SK-N-DZ (cell line): ENCODE measurements at regions not wholly inside any gene's neighbourhood (a gene's known extent, or its start where the extent isn't known, plus 50 kb on each side); places are given as distances from the start of the nearest gene placed in this dataset.
A peak's percentile ranks its signal among the peaks of the same experiment; 100 is the strongest.

Experiments used
- DNase-seq: peaks from one replicate; pipeline ENCODE4 v3.0.0-alpha.2; 2015; ENCODE audit warnings: low spot score

GRCh38 chr5:120084543-120084870 lies 379.6 kb upstream of the PRR16 start:
- DNase-seq: no peak

GRCh38 chr5:120086081-120086480 lies 378.0 kb upstream of the PRR16 start:
- DNase-seq: no peak

DNA sequence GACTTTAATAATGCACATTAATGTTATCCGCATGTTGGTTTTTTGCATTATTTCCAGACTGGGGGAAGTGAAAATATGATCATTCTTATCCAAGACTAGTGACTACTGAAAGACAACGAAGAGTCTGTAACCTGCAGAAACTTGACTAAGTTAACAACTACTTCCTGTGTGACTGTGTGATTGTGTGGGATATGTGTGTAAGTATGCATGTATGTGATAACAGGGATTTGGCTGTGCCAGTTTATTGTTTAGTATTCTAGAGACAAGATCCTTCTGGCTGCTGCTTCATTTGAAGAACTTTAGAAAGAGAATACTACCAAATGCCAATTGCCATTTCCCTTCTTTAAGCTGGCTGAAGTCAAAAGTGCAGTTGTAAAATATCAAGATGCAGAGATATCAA lies 375.7 kb upstream of the PRR16 start:
- DNase-seq: no peak

- DNase-seq: no peak
Observed at GRCh38 chr5:120088836-120089235, 375.3 kb upstream of the PRR16 start.

DNA sequence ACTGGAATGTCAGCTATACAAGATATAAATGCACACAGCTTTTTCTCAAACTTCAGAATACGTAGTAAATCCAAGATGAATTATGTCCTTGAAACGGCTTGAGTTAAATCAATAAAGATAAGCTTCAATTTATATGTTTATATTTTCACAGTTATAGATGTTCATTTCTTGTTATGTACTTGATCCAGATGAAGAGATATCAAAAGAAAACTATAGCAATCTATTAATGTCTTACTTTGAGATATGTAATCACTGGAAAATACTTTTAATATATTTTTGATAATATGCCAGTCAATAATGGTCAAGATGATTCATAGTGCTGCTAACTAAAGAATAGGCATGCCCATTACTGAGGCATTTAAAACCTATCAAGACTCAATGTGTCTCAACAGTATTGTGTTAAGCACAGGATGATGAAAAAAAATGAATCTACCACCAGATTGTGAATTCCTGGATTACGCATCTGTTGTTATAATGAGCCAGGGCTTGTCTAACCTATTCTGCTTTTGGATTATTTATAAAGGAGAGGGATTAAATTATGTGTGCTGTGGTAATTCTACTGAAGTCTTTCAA lies 372.6 kb upstream of the PRR16 start:
- no peak for DNase-seq

- DNase-seq: no peak
Observed at GRCh38 chr5:120092649-120093048, 371.5 kb upstream of the PRR16 start.

GRCh38 chr5:120093178-120093577 lies 370.9 kb upstream of the PRR16 start:
- DNase-seq: no peak

DNA sequence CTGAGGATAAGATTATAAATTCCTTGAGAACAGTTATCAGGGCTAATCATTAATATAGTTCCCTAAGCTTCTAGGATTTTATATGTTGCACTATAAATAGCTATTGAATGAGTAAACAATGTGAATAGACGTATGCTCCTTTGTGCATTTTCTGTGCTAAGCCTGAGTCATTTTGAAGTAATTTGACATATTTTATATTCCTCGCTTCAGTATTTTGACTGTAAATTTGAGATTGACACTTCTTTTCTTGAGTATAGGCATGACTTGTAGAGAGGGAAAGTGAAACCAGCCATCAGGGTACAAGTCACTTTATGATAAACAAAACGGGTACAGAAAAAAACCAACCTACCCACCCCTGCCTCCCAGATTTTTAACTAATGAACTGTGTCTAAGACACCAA lies 367.7 kb upstream of the PRR16 start:
- DNase-seq: no peak

- DNase-seq: no peak
Observed at GRCh38 chr5:120098426-120098825, 365.7 kb upstream of the PRR16 start.

- DNase-seq: peak; percentile 10
Observed at GRCh38 chr5:120098902-120099535, 365.1 kb upstream of the PRR16 start.

GRCh38 chr5:120101771-120102170 lies 362.3 kb upstream of the PRR16 start:
- DNase-seq: no peak

DNA sequence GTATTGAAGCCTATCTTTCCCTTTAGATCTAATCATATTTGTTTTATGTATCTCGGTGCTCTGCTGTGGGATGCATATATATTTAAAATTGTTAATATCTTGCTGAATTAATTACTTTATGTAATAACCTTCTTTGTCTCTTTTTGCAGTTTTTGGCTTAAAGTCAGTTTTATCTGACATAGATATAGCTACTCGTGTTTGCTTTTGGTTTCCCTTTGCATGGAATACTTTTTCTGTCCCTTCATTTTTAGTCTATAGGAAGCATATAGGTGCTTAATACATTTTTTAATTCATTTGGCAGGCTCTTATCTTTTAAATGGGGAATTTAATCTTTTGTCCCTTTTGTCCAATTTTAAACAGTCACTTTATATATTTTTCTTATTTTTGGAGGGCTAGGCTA lies 360.6 kb upstream of the PRR16 start:
- DNase-seq: no peak

DNA sequence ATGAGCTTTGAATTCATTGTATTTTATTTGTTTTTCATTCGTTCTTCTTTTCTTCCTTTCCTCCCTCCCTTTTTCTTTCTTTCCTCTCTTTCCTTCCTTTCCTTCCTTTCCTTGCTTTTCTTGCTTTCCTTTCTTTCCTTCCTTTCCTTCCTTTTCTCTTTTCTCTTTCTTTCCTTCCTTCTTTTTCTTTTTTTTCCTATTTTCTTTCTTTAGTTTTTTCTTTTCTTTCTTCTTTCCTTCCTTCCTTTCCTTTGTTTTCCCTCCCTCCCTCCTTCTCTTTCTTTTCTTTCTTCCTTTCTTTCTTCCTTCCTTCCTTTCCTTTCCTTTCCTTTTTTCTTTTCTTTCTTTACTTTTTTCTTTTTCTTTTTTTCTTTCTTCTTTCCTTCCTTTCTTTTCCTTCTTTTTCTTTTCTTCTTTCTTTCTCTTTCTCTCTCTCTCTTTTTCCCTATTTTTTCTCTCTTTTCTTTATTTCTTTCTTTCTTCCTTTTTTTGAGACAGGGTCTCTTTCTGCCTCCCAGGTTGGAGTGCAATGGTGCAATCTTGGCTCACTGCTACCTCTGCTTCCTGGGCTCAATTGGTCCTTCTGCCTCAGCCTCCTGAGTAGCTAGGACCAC lies 357.1 kb upstream of the PRR16 start:
- no peak for DNase-seq

DNA sequence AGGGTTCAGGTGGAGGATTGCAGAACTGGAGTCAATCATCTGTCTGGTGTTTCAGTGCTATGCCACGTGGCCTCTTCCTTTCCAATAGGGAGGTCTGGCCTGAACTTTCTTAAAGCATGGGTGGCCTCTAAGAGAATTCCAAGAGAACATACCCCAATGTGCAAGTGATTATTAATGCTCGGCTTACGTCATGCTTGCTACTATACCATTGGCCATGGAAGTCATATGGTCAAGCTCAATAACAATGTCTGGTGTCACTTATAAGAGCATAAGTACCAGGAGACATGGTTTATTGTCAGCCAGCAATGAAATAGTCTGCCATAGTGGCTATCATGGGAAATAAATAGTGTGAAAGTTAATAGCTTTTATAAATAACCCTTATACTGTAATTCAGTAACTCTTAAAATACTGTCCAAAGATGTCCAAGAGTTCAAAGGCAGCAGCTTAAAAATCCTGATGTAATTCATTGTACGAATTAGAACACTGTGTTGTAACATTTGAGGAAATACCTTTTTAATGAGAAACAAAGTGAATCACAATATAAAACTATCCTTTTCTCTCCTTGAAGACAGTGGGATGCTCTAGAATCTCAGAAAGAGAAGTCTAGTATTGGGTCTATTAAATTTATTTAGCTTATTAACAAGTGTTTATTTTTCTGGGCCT lies 355.4 kb upstream of the PRR16 start:
- no peak for DNase-seq

GRCh38 chr5:120122703-120123102 lies 341.4 kb upstream of the PRR16 start:
- DNase-seq: no peak

DNA sequence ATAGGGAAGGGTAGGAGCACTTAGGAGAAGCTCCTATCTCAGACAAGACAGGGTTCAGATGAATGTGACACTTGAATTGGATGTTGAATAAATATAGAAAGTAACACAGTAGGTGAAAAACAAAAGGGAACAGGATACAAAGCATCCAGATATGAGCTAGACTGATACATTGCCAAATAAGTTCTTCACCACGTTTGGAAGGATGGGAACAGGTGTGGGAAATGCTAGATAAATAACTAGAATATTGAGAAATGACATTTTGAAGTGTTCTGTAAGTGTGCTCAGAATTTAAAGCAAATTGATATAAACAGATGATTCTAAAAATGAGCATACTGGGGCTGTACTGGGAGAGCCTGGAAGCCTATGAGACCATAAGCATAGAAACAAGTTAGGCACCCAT lies 340.1 kb upstream of the PRR16 start:
- DNase-seq: no peak

DNA sequence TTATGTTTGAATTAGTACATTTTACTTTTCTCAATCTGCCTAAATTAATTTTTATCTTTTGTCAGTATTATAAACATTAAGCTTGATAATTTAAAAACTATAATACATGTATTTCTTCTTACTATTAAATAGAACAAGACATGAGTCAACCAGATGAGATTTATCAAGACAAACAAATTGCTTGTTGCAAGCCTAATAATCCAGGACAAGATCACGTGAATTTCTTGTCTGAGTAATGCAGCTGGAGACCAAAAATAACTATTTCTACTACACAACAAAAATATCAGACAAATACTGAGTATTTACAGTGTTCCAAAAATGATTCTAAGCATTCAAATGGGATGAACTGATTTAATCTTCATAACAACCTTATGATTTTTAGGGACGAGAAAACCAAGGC lies 339.1 kb upstream of the PRR16 start:
- DNase-seq: no peak

DNA sequence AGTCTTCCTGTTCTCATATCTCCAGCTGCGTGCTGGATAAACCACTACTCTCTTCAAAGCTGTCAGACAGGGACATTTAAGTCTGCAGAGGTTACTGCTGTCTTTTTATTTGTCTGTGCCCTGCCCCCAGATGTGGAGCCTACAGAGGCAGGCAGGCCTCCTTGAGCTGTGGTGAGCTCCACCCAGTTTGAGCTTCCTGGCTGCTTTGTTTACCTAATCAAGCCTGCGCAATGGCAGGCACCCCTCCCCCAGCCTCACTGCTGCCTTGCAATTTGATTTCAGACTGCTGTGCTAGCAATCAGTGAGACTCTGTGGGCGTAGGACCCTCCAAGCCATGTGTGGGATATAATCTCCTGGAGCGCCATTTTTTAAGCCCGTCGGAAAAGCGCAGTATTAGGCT lies 331.8 kb upstream of the PRR16 start:
- DNase-seq: peak; percentile 7

GRCh38 chr5:120134944-120135343 lies 329.2 kb upstream of the PRR16 start:
- no peak for DNase-seq

- DNase-seq: no peak
Observed at GRCh38 chr5:120137582-120137981, 326.5 kb upstream of the PRR16 start.

DNA sequence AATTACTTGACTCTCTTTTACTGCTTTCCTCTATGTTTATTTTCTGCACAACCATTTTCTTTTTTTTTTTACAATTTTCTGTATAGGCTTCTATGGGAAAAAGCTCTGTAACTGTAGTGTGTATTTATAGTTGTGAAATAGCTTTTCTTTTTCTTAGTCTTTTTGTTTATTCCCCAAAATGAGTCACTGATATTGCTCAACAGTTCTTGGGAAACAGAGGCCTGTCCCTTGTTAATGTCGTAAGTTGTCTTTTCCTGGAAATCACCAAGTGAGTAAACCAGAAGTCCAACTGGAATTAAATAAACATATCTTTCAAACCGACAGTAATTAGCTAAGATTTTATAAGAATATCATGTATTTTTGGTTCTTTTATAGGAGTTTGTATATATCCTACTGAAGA lies 325.1 kb upstream of the PRR16 start:
- no peak for DNase-seq

- DNase-seq: no peak
Observed at GRCh38 chr5:120140501-120140900, 323.6 kb upstream of the PRR16 start.

DNA sequence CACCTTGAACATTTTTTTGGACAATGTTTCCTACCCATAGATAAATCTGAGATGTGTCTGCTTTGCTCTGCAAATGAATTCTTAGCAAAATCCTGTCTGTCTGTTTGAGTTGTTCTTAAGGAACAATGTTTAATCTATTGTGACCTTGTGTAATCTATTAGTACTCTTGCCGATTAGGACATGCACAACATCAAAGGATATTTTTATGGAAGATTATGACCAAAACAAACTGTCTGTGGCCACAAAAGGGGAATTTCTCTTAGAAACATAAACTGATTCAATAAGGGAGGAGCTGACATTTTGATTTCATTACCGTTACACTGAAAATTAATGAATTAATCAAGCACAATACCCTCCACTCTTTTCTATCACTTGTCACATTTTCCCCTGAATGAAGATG lies 323.0 kb upstream of the PRR16 start:
- DNase-seq: no peak
